ENCODE measurements at regions not wholly inside any gene's neighbourhood (a gene's known extent, or its start where the extent isn't known, plus 50 kb on each side); places are given as distances from the start of the nearest gene placed in this dataset.

GRCh38 chr7:40979296-40979695 is 723.6 kb downstream of the INHBA start:
- no peak for TF ChIP-seq MAX (IDR thresholded peaks at IDR 0.05)
- no peak for TF ChIP-seq CTCF (IDR thresholded peaks at IDR 0.05)
- no peak for TF ChIP-seq HDAC2 (IDR thresholded peaks at IDR 0.05)
- no peak for TF ChIP-seq CBX8 (IDR thresholded peaks at IDR 0.05)
- TF ChIP-seq POLR2A (IDR thresholded peaks at IDR 0.05; ENCODE audit: low read length) = no peak
- TF ChIP-seq EP300 (IDR thresholded peaks at IDR 0.05) = no peak
- TF ChIP-seq JUN (IDR thresholded peaks at IDR 0.05) = no peak
- TF ChIP-seq BHLHE40 (IDR thresholded peaks at IDR 0.05; ENCODE audit: low read depth, low read length) = no peak
- no peak for TF ChIP-seq ELK1 (IDR thresholded peaks at IDR 0.05; ENCODE audit: low read depth, low read length)

All from A549 (cell line).